ENCODE measurements at regions not wholly inside any gene's neighbourhood (a gene's known extent, or its start where the extent isn't known, plus 50 kb on each side); places are given as distances from the start of the nearest gene placed in this dataset.
"Not testable (repeated sequence)": the region's sequence is repeated elsewhere in the genome, so short reads cannot be mapped to it uniquely, and the experiment has no call there.

DNA sequence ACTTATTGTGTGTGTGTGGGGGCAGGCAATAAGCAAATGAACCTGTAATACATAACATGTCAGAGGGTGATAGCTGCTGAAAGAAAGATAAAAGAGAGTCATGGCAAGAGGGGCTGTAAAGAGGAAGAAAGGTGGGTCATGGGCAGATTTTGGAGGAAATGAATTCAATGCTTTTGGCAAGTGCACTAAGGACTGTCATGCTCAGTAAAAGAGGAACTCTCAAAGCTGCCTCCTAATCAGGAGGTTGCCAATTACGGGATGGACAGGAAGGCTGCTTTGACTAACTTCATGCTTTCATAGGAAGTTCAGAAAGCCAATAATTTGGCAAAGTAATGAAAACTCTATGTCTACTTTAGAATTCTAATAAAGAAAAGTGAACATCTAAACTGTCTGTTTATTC lies 401.2 kb downstream of the SH2D4B start:
- DNase-seq (ENCODE audit: low read depth in 4 of 4, low spot score in 3 of 4): no peak

DNA sequence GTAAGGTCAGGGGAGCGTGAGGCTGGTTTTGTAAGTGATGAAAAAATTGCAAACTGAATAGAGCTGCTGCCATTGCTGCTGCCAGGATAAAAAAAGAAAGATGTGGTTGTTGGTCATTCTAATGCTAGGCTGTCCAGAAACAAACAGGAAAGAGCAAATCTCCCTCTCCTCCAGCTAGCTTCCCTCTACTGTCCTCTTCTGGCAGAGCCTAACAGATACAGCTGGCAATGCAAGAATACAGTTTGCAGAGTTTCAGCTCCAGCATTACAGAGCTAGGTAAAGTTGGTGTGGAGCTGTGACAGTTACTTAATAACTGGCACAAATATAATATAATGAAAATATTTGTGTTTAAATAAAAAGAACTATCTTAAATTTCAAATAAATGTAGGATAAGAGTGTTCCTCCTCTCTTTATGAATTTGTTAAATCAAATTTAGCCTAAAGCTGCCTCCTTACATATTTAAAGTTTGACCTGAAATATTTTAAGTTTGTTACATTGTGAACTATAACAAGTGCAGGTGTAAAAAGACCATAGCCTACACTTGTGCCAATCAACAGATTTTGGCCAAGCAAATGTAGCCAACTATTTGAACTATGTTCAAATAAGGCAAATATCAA lies 407.7 kb downstream of the SH2D4B start:
- peak in 3 of 4 donors; percentile 14 to 54 (median 19) for DNase-seq (ENCODE audit: low read depth in 4 of 4, low spot score in 3 of 4)

DNA sequence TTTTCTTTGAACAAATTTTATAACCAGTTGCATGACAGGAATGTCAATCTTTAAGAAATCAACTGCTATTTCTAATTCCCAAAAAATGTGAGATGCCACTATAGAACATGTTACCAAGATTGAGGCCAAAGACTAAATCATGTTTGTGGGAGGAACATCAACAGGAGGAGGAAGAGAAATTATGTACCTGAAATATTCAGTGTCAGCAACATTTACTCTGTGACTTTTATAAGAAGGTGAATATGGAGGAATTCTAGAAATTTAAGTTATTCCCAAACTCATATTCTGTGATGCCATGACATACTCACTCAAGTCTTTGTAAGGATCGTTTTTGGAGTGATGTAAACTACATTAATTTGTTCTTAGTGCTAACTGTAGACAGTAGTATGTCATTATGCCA lies 408.4 kb downstream of the SH2D4B start:
- no peak for DNase-seq (ENCODE audit: low read depth in 4 of 4, low spot score in 3 of 4)

DNA sequence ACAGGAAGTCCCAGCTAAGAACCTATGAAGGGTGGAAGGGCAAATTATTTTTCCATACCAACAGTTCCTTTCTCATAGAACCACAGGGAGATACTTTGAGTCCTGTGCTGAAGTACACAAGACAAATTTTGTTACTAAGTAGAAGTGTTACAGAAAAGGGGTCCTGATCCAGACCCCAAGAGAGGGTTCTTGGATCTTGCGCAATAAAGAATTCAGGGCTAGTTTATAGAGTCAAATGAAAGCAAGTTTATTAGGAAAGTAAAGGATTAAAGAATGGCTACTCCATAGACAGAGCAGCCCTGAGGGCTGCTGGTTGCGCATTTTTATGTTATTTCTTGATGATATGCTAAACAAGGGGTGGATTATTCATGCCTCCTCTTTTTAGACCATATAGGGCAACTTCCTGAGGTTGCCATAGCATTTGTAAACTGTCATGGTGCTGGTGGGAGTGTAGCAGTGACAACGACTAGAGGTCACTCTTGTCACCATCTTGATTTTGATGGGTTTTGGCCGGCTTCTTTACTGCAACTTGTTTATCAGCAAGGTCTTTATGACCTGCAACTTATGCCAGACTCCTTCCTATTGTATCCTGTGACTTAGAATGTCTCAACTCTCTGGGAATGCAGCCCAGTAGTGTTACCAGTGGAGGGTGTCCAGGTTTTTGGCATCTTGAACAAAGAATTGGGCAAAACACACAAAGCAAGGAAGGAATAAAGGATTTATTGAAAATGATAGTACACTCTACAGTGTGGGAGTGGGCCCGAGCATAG lies 409.4 kb downstream of the SH2D4B start:
- no peak for DNase-seq (ENCODE audit: low read depth in 4 of 4, low spot score in 3 of 4)

DNA sequence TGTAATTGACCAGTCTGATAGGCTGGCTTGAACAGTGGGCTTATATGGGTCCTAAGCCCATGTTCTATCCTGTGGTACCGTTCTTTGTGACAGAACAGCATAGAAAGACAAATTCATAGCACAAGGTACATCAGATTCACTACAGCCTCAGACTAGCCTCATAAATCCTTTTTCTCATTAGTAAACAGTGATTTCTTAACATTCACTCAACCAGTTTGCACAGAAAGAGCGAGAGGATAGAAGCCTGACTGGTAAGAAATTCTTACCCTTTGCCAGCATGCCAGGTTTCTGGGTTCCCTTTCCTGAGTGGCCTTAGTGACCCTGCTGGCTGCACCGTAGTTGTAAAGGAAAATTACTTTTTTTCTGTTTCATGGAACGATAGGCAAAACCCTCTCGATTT lies 412.1 kb downstream of the SH2D4B start:
- DNase-seq (ENCODE audit: low read depth in 4 of 4, low spot score in 3 of 4): no peak

DNA sequence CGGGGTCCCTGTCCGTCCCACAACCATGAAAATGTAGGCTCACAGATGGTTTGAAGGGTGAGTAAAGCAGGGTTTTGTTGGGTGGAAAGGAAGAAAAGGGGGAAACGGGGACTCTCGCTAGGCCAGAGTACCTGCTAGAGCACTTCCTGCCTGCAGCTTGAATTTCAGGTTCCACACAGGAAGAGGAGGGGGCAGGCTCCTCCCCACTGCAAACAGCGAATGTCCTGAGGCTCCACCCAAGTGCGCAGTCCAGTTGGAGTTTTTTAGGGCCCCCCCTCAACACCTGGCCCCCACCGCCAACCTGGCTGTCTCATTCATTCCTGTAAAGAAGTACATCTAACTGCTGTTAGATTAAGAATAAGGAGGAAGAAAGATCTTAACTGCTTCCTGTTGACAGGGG lies 414.7 kb downstream of the SH2D4B start:
- DNase-seq (ENCODE audit: low read depth in 4 of 4, low spot score in 3 of 4): no peak

DNA sequence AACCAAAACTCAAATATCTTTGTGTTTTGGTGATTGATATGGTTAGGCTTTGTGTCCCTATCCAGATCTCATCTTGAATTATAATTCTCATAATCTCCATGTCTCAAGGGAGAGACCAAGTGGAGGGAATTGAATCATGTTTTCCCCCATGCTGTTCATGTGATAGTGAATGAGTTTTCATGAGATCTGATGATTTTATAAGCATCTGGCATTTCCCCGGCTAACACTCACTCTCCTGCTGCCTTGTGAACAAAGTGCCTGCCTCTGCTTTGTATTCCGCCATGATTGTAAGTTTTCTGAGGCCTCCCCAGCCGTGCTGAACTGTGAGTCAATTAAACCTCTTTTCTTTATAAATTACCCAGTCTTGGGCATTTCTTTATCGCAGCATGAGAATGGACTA lies 419.5 kb downstream of the SH2D4B start:
- DNase-seq (ENCODE audit: low read depth in 4 of 4, low spot score in 3 of 4): no peak

DNA sequence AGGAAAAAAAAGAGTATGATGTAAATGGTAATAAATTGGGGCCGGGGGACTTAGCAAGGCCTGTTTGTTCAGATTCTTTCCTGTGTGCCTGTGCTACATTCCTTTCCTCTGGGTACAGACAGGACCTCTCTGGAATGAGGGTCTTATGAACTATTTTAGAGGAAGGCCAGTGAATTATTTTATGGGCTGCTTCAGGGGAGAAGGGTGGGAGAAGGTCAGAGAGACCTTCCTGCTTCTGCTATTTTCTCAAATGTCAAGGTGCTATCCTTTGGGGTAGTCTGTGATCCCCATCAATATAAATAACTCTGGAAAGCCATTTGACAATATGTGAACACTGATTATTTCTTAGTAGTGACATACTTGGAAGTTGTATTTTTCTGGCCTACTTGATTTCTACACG lies 426.5 kb downstream of the SH2D4B start:
- no peak for DNase-seq (ENCODE audit: low read depth in 4 of 4, low spot score in 3 of 4)

DNA sequence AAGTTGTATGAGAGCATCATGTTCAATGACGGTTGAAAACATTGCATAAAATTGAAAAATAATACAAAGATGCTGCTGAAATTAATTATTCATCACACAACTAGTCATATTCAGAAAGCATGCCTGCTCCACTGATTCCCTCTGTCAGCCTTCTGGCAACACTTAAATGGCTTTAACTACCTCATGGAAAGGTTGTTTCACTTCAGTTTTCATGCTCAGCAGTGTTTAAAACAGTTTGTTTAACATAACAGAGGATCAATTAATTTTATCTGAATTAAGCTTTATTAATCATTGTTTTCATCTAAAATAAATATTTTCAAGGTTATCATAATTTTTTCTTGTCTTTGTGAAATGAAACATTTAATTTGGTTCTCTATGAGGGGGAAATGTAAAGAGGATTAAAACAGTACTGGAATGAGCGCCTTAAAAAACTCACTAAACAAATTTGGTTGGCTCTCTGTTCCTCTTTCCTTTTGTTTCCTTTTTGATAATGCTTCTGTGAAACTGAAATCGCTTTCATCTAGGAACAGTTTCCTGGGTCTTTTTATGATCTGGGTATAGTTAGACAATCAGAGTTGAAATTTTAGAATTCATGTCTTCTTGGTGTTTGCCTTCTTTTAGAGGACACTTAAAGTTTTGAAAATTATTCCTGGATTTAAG lies 427.4 kb downstream of the SH2D4B start:
- no peak for DNase-seq (ENCODE audit: low read depth in 4 of 4, low spot score in 3 of 4)

DNA sequence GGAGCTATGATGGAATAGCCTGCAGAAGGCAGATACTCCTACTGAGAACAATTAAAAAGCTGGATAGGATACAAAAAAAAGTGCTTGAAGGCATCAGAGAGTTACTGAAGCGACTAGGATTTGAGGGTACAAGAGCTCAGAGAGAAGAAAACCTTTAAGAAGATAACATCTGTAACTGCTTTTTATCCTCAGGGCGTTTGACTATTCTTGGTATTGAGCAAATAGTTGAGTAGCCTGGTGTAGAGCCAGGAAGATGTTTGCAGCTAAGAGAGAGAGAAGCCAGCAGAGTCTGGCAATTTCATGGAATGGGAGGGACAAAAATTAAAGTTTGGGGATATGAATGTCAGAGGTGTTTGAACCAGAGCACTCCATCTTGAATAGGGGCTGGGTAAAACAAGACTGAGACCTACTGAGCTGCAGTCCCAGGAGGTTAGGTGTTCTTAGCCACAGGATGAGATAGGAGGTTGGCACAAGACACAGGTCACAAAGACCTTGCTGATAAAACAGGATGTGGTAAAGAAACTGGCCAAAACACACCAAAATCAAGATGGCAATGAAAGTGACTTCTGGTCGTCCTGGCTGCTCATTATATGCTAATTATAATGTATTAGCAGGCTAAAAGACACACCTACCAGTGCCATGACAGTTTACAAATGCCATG lies 428.8 kb downstream of the SH2D4B start:
- DNase-seq (ENCODE audit: low read depth in 4 of 4, low spot score in 3 of 4): no peak

DNA sequence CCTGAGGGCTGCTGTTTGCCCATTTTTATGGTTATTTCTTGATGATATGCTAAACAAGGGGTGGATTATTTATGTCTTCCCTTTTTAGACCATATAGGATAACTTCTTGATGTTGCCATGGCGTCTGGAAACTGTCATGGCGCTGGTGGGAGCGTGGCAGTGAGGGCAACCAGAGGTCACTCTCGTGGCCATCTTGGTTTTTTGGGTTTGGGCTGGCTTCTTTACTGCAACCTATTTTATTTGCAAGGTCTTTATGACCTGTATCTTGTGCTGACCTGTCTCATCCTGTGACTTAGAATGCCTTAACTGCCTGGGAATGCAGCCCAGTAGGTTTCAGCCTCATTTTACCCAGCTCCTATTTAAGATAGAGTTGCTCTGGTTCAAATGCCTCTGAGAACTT lies 429.7 kb downstream of the SH2D4B start:
- DNase-seq (ENCODE audit: low read depth in 4 of 4, low spot score in 3 of 4): not testable (repeated sequence)

DNA sequence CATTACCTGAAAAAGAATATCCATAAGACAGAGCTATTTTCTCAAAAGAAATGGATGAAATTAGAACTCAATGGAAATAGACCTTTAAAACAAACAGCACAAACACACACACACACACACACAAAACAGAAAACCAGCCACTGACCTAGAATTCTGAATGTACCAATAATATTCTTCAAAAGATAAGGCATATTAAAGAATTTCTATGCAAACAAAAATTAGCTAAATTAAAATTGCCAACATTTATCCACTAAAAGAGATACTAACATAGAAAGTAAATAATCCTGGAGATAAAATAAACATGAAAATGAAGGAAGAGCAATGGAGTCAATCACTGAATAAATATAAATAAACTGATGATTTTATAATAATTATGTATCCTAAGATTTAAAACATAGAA lies 431.2 kb downstream of the SH2D4B start:
- no peak for DNase-seq (ENCODE audit: low read depth in 4 of 4, low spot score in 3 of 4)

DNA sequence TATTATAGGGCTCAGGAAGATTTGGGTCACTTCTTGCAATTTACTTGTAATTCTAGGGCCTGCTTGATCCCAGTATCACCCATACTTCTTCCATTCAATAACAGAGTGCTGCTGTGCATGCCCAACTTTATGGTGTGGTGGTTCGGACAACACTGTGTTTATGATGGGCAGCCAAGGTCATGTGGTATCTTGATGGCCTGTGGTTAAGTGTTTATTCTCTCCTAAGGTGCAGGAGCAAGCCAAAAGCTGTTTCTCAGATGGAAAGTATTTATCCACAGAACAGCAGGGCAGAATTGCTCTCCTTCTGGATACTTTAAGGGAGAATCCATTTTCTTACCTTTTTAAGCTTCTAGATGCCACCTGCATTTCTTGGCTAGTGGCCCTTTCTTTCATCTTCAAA lies 433.8 kb downstream of the SH2D4B start:
- DNase-seq (ENCODE audit: low read depth in 4 of 4, low spot score in 3 of 4): no peak

DNA sequence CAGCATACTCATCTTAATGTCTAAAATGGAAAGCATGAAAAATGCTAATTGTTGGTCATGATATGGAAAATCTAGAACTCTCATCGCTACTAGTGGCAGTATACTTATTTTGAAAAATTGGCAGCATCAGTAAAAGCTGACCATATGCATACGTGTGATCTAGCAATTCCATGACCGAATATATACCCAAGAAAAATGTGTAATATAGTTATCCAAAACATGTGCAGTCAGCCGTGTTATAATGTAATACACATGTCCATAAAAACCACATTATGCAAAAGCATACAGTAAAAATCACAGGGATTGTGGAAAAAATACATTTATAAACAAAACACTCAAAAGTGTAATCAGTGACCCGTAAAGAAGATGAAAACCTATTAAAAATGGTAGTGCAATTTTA lies 439.0 kb downstream of the SH2D4B start:
- DNase-seq (ENCODE audit: low read depth in 4 of 4, low spot score in 3 of 4): no peak

DNA sequence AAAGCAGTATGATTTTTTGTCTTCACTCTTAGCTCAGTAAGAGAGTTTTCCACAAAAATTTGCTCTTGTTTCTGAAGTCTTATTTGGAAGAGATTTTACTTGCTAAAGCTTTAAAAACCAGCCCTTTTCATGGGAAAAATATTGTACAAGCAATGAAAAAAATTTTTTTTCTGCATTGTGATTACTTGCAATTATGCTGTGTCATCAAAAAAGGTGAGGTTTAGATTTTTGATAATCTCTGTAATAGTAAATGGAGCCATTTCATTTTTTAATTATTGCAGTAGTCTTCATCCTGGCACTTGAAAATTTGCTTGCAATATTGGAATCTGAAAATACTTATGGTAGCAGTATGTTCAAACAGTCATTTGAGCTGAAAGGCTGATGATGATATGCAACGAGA lies 447.4 kb downstream of the SH2D4B start:
- no peak for DNase-seq (ENCODE audit: low read depth in 4 of 4, low spot score in 3 of 4)

DNA sequence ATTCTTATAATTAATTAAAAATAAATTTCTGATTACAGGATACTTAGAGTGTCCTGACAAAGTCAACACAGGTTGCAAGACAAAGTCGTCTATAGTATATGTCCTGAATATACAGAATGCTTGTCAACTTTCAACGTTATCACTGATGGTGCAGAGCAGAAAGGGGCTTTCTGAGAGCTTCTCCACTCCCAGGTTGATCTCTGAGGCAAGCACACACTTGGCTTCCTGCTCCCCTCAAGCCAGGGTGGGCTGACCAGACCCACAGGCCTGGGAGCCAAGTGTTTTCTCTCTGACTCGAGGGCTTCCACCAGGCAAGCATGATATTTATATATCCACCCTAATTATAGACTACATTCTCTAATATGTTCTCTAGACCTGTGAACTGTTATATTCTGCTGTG lies 448.9 kb downstream of the SH2D4B start:
- no peak for DNase-seq (ENCODE audit: low read depth in 4 of 4, low spot score in 3 of 4)

DNA sequence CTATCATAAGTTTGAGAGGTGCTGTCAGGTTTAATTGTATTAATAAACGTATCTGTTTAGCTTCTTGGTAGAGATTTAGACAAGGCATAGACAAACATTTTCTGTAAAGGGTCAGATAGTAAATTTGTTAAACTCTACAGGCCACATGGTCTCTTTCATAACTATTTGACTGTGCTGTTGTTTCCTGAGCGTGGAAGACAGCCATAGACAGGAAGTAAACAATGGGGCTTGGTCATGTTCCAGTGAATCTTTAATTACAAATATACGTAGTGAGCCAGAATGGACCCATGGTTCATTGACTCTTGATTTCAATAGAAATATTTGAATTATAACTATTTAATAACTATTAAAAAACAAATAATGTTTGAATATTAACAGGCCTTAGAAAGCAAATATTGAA lies 451.1 kb downstream of the SH2D4B start:
- no peak for DNase-seq (ENCODE audit: low read depth in 4 of 4, low spot score in 3 of 4)

DNA sequence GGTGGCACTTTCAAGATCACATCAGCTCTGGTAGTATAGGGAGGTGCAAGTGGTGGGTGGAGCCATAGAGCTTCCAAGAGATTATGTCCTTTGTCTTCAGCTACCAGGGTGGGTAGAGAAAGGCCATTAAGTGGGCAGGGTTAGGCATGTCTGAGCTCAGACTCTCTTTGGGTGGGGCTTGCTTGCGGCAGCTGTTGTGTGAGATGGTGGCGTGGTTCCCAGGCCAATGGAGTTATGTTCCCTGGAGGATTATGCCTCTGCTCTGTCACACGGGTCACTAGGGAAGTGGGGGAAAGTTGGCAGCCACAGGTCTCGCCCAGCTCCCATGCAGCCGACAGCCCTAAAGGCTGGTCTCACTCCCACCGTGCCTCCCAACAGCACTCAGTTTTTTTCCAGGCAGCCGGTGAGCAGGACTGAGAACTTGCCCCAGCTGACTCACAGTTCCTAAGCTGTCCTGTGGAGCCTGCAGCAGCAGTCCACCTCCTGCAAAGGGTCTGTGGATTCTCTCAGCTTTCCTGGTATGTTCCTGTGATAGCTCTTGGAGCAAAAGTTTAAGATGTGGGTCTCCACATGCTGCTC lies 459.0 kb downstream of the SH2D4B start:
- no peak for DNase-seq (ENCODE audit: low read depth in 4 of 4, low spot score in 3 of 4)

DNA sequence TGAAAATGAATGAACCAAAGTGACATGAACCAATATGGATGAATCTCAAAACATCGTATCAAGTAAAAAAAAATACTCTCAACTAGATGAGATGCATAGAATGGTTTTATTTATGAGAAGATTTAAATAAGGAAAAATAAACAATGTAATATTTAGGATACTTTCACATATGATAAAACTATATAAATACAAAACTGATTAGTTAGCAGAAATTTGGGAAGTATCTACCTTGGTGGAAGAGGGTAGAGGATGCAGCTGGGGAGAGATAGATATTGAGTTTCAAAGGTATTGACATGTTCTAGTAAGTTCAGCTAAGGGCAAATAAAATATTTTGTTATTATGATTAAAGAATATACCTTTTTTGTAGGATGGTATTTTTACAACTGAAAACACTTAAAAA lies 463.1 kb downstream of the SH2D4B start:
- DNase-seq (ENCODE audit: low read depth in 4 of 4, low spot score in 3 of 4): no peak

DNA sequence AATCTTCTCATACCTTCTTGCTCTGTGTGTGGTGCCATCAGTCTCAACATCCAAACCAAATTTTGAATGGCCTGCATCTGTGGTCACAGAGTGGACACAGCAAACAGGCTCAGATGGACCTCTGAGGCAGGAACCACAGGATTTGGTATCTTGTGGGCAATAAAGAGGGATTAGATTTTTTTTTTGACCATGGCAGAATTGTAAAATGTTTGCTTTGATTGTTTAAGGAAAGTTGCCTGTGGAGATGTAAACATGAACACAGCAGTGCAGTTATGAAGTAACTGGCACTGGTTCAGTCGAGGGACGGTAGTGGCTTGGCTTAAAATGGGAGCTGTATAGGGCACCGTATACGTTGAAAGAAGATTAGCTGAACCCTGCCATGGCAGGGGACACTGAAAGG lies 464.7 kb downstream of the SH2D4B start:
- no peak for DNase-seq (ENCODE audit: low read depth in 4 of 4, low spot score in 3 of 4)

DNA sequence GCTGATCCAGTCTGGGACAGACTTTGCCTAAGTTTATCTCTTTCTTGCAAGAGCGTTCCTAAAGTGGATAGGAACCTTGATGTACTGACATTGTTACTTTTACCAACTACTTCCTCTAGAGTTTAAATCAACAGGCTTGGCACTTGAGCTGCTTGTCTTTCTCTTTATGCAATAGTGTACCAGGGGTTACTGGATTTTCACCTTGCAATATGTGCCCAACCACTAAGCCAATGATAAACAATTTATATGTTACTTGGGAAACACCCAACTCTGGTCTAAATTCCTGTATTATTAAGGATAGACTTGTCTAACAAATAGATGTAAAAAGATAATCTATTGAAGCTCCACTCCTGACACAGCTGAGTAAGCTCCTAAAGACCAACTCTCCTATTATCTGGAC lies 470.2 kb downstream of the SH2D4B start:
- DNase-seq (ENCODE audit: low read depth in 4 of 4, low spot score in 3 of 4): no peak
